ENCODE measurements at regions not wholly inside any gene's neighbourhood (a gene's known extent, or its start where the extent isn't known, plus 50 kb on each side); places are given as distances from the start of the nearest gene placed in this dataset.

GRCh38 chr13:42497798-42498197, 76.2 kb upstream of the TNFSF11 start:
- TF ChIP-seq, protein P1, sequence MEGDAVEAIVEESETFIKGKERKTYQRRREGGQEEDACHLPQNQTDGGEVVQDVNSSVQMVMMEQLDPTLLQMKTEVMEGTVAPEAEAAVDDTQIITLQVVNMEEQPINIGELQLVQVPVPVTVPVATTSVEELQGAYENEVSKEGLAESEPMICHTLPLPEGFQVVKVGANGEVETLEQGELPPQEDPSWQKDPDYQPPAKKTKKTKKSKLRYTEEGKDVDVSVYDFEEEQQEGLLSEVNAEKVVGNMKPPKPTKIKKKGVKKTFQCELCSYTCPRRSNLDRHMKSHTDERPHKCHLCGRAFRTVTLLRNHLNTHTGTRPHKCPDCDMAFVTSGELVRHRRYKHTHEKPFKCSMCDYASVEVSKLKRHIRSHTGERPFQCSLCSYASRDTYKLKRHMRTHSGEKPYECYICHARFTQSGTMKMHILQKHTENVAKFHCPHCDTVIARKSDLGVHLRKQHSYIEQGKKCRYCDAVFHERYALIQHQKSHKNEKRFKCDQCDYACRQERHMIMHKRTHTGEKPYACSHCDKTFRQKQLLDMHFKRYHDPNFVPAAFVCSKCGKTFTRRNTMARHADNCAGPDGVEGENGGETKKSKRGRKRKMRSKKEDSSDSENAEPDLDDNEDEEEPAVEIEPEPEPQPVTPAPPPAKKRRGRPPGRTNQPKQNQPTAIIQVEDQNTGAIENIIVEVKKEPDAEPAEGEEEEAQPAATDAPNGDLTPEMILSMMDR (optimal IDR thresholded peaks at IDR 0.05 in 1 of 3, IDR thresholded peaks at IDR 0.05 in 1 of 3, conservative IDR thresholded peaks at IDR 0.05 in 1 of 3; ENCODE audit: extremely low read depth in 1 of 3, insufficient read depth in 2 of 3, low read length in 3 of 3) = no peak
- TF ChIP-seq EZH2 (IDR thresholded peaks at IDR 0.05; ENCODE audit: low read length) = no peak

Data from keratinocyte (primary cell).